GM21737 (cell line): ENCODE measurements at regions not wholly inside any gene's neighbourhood (a gene's known extent, or its start where the extent isn't known, plus 50 kb on each side); places are given as distances from the start of the nearest gene placed in this dataset.
"Not testable (repeated sequence)": the region's sequence is repeated elsewhere in the genome, so short reads cannot be mapped to it uniquely, and the experiment has no call there.

ENCODE experiments used
- ATAC-seq: cut with Tn5 transposase; IDR thresholded peaks from one replicate; pipeline ENCODE4 v1.9.1; 2021; ENCODE audit warnings: mild to moderate bottlenecking, moderate library complexity; ENCODE audit not compliant: unreplicated experiment

DNA sequence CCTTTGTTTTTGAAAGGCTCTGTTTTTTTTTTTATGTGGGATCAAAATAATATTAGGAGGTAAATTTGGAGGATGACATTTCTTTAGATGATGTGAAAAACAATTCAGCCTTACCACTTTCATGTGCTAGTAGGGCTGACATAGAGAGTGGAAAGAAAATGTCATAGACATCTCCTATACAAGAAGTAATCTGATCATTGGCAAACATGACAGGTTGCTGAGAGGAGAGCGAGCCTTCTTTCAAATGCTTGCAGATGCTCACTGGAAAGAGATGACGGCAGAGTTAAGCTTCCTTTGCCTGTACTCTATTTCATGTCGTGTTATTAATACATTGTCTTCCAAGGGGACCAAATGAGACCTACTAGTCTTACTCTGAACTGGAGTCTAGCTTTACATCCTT, 160.1 kb upstream of the DAP start:
- no peak for ATAC-seq

DNA sequence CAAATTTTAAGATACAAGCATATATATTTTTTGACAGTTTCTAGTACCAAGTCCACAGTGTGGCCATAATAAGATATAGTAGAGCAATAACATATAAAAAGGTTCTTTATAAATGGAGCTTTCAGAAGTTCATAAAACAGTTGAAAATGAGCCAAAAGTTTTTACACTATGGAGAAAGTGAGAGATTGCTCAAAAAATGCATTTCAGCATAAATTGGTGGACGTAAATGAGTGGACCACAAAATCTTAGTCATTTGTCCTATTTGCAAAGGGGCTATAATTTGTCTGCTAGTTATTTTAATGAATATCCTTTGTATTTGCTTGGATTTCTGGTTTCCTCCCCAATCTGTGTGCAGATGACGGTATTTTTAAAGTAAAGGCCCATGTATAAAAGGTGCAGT, 159.4 kb upstream of the DAP start:
- no peak for ATAC-seq

DNA sequence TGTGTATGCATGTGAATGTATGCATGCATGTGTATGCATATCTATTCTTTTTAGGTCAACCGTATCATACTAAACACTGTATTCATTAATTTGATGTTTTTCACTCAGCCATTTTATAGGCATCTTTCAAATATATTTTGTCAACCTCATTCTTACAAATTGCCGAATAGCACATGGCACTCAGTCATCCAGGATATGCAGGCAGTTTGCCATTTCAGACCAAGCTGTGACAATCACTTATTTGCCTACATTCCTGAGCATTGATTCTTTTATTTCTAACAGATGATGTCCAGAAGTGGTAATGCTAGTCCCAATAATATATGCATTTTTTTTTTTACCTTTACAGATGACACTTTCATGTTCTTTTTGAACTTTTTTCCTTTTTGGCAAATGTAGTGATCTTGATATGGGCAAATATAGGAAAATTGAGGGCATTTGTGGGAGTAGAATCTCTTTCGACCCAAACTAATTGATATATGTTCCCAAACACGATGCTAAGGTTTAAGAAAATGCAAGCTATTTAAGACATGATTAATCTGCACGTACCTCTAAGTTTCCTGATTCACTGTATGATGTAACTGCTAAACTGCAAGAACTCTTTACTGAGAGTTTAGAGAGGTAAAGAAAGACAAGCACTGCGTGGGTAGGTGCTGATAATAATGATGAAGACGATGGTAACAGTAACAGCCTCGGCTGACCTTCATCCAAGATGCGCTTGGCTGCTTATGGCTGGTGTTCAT, 153.9 kb upstream of the DAP start:
- no peak for ATAC-seq

DNA sequence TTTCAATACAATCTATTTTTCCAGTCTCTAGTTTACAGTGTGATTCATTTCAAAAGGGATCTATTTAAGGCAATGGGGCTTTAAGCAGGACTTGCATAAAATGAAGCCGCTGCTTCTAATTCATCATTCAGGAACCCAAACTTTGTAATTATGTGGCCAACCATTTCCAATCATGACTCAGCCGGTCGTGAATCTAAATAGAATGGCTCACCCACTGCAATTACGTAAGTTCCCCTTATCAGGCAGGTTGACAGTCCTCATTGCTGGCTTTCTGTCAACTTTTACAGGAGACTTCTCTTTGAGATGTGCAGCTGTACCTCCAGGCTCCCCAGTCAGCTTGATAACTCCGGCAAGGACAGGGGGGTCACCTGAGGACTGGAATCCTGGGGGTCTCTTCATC, 152.8 kb upstream of the DAP start:
- no peak for ATAC-seq

DNA sequence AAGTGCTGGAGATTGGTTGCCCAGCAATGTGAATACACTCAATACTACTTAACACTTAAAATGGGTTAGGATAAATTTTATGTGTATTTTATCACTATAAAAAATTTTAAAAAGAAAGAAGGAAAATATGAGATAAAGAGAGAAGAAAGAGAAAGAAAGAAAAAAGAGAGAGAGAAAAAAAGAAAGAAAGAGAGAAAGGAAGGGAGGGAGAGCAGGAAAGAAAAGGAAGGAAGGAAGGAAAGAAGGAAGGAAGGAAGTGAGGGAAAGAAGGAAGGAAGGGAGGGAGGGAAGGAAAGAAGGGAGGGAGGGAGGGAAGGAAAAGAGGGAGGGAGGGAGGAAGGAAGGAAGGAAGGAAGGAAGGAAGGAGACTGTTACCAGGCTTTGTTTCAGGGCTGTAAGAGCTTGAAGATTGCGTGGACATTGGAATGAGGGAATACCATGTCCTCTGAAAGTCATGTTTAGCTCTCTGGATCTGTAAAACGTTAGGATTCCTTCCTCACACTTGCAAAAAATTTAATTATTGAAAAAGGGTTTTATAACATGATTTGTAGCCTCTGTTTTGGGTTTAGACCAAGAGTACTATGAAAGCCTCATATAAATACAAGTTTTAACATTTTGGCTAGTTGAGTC, 152.3 kb upstream of the DAP start:
- ATAC-seq, result no peak

DNA sequence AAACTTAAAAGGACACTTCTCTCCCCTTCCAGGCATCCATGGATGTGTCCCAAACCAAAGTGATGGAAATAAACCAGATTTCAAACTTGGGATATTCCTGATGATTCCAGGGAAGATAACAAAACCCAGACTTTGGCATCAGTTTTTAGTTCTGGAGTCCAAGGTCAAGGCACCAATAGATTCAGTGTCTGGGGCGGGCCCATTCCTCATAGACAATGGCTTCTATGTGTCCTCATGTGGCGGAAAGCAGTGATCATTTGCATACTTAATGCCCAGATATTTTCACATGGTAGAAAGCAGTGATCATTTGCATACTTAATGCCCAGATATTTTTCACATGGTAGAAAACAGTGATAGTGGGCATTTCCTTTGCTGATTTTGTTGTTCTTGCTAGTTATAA, 151.4 kb upstream of the DAP start:
- ATAC-seq, result no peak

DNA sequence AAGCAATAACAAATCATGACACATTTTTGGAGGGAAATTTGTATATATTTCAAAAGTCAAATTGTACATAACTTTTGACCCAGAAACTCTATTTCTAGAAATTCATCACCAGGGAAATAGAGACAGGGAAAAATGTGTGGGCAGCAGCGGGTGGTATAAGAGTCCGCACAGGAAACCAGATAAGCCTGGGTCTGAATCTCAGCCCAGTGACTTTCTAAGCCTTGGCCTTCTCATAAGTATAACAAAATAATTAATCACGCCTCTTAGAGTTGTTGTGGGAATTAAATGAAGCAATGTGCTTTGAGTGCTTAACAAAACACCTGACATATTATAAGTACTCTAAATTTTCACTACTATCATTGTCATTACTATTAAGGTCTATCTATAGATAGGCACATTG, 149.2 kb upstream of the DAP start:
- no peak for ATAC-seq

DNA sequence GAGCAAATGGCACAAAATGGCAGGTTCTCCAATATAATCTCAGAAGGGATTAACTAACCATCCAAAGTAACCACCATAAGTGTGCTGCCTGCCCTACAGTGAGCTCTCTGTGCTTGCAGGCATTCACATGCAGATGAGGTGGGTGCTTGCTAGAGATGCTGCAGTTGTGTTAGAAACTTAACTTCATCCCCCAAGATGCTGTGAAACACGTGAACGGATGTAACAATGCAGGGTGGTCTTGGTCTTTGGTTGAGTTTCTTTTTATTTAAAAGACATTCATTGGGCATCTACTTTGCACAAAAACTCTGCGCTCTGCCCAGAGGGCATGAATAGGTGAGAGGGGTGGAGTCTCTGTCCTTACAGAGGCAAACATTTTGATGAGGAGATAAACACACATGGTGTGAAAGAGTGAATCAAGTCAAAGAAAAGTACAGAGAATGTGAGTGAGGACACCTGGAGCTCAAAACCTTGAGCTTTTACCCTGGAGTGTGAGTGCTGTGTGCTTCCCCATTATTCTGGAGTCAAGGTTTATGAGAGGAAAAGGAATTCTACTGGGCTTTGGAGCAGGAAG, 143.9 kb upstream of the DAP start:
- ATAC-seq, result no peak

DNA sequence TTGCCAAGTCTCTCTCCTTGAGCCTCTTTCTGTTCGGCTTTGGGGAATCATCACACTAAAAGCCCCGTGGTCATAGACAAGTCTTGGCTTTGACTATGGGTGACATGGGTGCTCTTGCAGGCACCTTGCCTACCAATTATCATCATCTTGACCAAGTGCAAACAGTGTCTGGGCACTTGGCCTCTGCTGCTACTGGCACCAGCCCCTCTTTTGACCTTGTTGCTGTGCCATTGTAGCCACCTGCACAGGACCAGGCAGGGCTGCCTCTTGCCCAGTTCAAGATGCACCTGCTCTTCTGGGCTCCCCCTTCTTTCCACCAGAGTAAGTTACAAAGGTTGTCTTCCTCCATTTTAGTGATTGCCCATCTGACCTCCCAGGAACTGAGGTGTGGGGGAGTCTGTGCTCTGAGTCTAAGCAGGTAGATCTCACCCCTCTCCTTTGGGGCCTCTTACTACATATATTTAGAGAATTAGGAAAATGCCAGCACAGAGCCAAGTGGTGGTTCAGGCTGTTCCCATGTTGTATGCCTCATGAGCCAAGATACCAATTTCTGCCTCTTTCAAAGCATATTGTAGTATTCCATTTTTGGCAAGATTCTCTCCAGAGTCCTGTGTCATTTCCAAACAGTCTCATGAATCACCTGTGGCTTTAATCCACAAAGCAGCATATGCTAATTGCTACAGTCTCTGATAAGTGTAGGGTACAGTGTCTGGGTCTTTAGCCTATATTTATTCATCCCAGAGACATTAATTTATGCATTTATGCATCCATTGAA, 142.9 kb upstream of the DAP start:
- no peak for ATAC-seq

DNA sequence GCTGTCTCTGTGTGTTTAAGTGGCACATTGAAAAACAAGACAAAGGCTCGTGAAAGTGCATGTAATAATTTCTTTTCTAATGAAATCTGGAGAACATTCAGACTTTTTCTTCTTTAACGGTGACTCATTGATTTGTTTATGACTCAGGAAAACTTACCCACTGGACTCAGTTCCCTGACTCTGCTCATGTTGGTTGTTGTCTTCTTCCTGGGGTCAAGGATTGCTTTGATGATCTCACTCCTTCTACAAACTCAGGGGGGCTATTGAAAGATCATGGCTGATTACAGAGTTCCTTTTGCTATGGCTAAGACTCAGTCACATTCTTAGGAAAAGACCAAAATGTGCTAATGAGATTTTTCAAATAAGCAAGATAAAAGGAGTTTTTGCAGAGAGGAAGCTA, 141.1 kb upstream of the DAP start:
- ATAC-seq, result no peak

DNA sequence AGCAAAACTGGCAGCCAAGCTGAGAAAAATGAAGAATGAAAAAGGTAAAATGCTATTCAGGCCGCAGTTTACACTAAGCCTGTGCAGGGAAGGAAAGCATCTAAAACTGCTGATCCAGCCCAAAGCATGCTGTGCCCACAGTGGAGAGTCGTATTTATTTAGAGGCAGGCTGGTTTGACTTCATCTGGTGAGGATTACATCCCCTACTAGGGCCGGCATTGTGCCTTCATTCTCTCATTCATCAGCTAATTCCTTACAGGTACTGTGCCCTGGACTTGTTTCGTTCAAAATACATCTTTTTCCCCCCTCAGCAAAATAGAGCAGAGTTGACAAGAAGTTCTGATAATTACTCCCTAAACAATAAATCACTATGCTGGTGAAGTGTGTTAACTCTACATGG, 137.5 kb upstream of the DAP start:
- ATAC-seq, result no peak

DNA sequence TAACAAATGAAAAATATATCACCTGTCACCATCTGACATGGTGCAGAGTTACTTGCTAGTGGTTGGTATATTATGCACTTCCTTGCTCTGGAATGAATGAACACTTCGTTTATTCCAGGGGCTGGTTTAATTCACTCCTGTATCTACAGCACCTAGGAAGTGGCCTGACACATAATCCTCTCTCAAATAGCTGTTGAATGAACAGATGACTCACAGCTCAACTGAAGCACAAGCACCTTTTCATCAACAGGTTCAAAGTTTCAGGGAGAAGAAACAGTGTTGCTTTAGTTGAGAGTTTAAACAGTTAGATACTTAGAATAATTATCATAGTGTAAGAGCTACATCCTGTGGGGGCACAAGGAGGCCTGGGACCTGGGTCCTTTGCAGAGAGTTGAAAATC, 135.0 kb upstream of the DAP start:
- ATAC-seq, result no peak

DNA sequence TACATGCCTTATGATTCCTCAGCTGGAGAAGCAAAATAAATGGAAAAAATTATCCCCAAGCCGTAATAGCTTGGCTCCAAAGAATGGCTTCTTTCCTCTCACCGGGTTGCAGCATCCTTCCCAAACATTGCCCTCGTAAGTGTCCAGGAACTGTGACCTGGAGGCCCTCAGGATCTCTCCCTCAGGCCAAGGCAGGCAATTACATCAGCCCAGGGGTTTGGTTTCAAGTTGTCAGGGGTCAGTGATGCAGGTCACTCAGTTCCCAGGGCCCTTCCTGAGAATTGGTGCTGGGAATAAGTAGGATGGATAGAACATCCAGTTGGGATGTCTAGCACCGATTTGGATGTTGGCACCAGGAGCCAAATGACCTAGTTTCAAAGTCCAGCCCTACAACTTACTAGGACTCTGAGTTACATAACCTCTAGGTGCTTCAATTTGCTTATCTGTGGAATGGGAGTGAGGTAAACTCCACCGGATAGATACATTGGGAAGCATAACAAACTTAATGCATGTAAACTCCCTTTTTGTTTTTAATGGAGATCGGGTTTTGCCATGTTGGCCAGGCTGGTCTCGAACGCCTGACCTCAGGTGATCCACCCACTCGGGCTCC, 133.5 kb upstream of the DAP start:
- ATAC-seq, result no peak

DNA sequence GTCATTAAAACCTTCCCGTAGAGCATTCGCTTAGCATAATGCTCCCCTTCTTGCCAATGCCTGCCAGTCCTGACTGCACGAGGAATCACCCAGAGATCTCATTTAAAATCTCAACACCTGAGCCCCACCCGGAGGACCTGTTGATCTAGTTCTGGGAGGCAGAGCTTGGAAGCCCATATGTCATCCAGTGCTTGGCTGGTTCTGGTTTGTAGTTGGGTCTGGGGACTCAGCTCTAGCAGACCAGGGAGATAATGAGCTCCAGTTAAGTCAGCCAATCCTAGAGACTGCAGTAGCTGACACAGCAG, 131.8 kb upstream of the DAP start:
- ATAC-seq, result no peak

DNA sequence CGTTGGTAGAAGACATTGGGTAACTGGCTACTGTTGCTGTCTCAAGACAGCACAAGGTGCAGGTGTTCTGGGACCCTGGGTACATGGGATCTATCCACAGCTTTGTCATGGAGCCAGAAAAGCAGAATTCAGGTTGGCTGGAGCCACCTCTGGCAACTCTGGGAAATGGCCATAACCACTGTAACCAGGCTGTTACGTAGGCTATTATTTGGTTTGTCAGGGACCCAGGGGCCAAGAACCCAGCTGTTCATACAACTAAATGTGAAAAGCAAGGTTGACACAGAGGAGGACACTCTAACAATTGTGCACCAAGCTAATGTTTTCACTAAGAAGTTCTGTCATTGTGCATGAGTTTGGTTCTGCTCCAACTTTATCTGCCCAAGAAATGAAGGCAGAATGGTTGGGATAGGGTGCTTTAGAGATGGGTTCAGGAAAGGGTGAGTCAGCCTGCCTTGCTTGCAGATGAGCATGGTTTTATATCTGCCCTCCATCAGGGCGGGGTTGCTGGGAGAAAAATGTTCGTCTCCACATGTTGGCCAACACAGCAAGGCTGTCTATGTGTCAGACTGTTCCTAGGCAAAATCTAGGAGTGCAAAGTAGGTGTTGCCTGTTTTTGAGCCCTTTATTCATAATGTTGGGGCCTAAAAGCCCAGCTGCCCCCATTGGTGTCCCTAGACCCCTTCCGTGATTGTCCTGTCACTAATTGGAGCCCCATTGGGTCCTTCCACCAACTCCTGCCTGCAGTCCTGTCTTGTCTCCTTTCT, 131.3 kb upstream of the DAP start:
- ATAC-seq, result no peak

DNA sequence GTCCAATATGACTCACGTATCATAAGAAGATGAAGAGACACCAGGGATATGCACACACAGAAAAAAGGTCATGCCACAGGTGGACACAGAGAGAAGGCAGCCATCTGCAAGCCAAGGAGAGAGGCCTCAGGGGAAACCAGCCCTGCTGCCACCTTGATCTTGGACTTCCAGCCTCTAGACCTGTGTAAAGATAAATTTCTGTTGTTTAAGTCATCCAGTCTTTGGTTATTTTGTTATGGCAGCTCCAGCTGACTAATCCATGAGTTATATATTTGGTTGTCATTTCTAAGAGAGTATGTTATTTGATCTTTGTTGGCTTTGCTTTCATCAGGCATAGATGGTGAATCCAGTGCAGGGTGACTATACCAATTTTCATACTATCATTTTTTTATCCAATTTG, 130.2 kb upstream of the DAP start:
- no peak for ATAC-seq

DNA sequence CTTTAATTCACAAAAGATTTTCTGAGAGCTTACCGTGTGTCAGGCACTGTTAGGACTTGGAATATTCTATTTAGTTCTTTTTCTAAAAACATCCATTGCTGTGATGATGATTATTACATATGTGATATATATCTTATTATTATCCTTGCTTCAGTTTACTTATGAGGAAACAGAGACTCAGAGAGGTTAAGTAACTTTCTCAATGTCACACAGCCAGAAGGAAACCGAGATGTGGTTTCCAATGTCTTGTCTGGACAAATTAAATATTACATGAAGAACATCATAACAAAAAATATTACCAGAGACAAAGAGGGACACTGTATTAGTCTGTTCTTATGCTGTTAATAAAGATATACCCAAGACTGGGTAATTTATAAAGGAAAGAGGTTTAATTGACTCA, 125.5 kb upstream of the DAP start:
- no peak for ATAC-seq

DNA sequence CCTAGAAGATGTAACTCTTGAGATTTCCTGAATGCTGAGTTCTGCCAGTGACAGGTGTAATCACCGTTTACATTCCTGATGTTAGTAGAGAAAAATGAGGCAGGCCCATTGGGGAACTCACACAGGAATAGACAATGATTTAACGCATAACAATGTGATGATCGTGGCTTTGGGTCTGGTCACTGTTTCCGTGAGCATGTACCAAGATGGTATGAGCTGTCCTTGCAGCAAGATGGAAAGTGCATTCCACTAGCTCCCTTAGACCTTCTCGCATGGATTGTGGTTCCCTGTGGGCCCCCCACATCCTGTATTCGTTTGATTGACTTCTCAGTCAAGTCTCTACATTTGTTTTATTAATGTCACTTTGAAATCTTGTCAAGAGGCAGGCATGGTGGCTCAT, 124.0 kb upstream of the DAP start:
- ATAC-seq, result no peak

DNA sequence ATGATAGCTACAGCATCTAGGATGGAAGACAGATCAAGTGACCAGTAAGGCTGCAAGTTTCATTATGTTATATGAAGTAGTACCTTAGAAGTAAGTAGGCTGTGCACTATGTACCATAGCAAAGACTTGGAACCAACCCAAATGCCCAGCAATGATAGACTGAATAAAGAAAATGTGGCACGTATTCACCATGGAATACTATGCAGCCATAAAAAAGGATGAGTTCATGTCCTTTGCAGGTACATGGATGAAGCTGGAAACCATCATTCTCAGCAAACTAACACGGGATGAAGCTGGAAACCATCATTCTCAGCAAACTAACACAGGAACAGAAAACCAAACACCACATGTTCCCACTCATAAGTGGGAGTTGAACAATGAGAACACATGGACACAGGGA, 122.9 kb upstream of the DAP start:
- ATAC-seq, result not testable (repeated sequence)

DNA sequence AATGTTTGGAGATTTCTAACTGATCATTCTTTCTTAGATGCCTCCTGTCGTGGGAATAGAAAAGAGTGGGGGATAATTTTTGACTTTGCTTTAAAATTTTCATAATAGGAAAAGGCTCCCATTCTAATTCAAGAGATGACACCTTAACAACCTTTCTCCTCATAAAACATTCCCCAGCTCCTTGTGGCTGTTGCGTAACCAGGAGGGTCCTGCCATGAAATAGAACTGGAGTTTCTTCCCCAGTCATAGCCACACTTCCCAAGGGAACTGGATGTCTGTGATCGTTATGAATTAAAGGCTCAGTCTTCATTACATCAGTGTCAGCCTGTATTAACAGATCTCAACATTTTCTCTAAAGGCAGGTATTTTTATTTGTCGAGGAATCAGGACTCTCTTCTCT, 119.9 kb upstream of the DAP start:
- ATAC-seq, result no peak

DNA sequence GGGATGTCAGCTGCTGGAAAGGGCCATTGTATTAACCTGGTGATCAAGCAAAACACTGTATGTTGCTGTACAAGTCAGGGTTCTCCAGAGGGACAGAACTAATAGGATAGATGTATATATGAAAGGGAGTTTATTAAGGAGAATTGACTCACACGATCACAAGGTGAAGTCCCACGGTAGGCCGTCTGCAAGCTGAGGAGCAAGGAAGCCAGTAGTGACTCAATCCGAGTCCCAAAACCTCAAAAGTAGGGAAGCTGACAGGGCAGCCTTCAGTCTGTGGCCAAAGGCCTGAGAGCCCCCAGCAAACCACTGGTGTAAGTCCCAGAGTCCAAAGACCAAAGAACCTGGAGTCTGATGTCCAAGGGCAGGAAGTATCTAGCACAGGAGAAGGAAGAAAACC, 116.0 kb upstream of the DAP start:
- ATAC-seq, result not testable (repeated sequence)
